Gastrocnemius medialis (tissue), 4 donors: ENCODE measurements at regions not wholly inside any gene's neighbourhood (a gene's known extent, or its start where the extent isn't known, plus 50 kb on each side); places are given as distances from the start of the nearest gene placed in this dataset.

ENCODE experiments used
- ATAC-seq, 2 donors: fragments of 150-250 bp; one replicate each; pipeline ENCODE4 v1.9.1; 2016
- DNase-seq, 2 donors: peaks; one replicate each; pipeline ENCODE4 v3.0.0-alpha.2; 2019
- H3K27ac ChIP-seq, 4 donors: fragments of 200-600 bp; sonication (generic); 1 replicate in 1 of 4; 2 replicates in 3 of 4; pipeline ENCODE4 v1.5.1; 2016 to 2018; ENCODE audit warnings: mild to moderate bottlenecking in 2 of 4, moderate library complexity in 1 of 4
- H3K27me3 ChIP-seq, 3 donors: fragments of 200-600 bp; sonication (generic) in 2 of 3; 1 replicate in 1 of 3; 2 replicates in 2 of 3; pipeline versions ENCODE4 v1.5.1 to v1.6.0; 2016 to 2019; ENCODE audit warnings: mild to moderate bottlenecking in 1 of 3, moderate library complexity in 1 of 3
- H3K36me3 ChIP-seq, 2 donors: fragments of 200-600 bp; sonication (generic) in 1 of 2; one replicate each; pipeline ENCODE4 v1.5.1; 2017 to 2018
- H3K4me1 ChIP-seq, 2 donors: fragments of 200-600 bp; sonication (generic) in 1 of 2; one replicate each; pipeline ENCODE4 v1.5.1; 2016 to 2017; ENCODE audit warnings: mild to moderate bottlenecking in 2 of 2
- H3K4me3 ChIP-seq, 4 donors: fragments of 200-600 bp; sonication (generic) in 3 of 4; 1 replicate in 1 of 4; 2 replicates in 3 of 4; pipeline ENCODE4 v1.5.1; 2016 to 2019; ENCODE audit warnings: mild to moderate bottlenecking in 2 of 4
- H3K9me3 ChIP-seq, 3 donors: fragments of 200-600 bp; sonication (generic) in 2 of 3; 1 replicate in 1 of 3; 2 replicates in 2 of 3; pipeline ENCODE4 v1.5.1; 2016 to 2019
- POLR2A ChIP-seq, 2 donors: fragments of 450-650 bp; IDR thresholded peaks; one replicate each; pipeline ENCODE4 v1.6.1; 2017; ENCODE audit warnings: antibody characterized with exemption in 2 of 2, mild to moderate bottlenecking in 2 of 2, moderate library complexity in 2 of 2
- in situ Hi-C, 4 donors: fragments of 200-750 bp; cut with MboI; loops; one replicate each; pipeline versions ENCODE4 v1.15.0 to v1.8.0; 2017; ENCODE audit warnings: low sequenced_read_pairs in 4 of 4
- intact Hi-C: fragments of 100-400 bp; cut with DNase I; formaldehyde crosslinking; loops from one replicate; pipeline ENCODE4 v1.15.1; 2023; ENCODE audit warnings: low total_unique reads
- TF ChIP-seq, protein P1 (sequence below), 5 experiments: fragments of 450-650 bp in 3 of 5; fragments of 200-600 bp in 2 of 5; sonication (generic) in 2 of 5; IDR thresholded peaks in 4 of 5; conservative IDR thresholded peaks in 1 of 5; 1 replicate in 4 of 5; 2 replicates in 1 of 5; pipeline ENCODE4 v1.5.1; 2016 to 2019; ENCODE audit warnings: antibody characterized with exemption in 5 of 5, mild to moderate bottlenecking in 3 of 5, moderate library complexity in 3 of 5

DNA sequence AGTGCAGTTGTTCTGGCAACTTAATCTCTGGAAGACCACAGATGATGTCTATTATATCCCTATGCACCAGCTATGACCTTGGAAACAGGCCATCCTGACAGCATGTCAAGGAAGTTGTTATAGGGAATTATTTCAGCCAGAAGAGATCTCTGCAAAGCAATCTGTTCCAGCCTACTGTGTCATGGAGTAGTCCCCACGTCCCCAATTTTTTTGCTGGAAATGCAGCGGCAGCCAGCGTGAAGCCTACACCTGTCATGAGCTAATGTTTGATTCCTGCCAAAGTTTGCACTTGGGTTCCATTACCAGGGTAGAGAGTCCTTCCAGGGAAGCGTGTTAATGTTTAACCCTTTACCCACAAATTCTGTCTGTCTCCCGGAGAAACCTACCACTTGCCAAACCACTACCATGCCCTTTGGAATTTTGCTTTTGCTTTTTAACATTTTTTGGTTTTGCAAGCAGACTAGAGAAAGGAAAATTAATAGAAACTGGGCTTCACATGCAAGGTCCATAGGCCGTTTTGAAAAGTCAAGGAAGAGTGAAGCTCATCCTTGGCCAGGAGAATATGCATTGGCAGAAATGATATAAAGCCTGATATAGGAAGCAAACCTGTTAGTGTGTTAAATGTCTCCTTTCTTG is 174.9 kb upstream of the SPRY4 start:
- TF ChIP-seq, protein P1, sequence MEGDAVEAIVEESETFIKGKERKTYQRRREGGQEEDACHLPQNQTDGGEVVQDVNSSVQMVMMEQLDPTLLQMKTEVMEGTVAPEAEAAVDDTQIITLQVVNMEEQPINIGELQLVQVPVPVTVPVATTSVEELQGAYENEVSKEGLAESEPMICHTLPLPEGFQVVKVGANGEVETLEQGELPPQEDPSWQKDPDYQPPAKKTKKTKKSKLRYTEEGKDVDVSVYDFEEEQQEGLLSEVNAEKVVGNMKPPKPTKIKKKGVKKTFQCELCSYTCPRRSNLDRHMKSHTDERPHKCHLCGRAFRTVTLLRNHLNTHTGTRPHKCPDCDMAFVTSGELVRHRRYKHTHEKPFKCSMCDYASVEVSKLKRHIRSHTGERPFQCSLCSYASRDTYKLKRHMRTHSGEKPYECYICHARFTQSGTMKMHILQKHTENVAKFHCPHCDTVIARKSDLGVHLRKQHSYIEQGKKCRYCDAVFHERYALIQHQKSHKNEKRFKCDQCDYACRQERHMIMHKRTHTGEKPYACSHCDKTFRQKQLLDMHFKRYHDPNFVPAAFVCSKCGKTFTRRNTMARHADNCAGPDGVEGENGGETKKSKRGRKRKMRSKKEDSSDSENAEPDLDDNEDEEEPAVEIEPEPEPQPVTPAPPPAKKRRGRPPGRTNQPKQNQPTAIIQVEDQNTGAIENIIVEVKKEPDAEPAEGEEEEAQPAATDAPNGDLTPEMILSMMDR (IDR thresholded peaks at IDR 0.05 in 4 of 5, conservative IDR thresholded peaks at IDR 0.05 in 1 of 5), result no peak
- no peak for TF ChIP-seq POLR2A (IDR thresholded peaks at IDR 0.05)
- Histone ChIP-seq H3K36me3 (no peaks in the 10 kb centered on the region), H3K27me3 (no peaks in the 10 kb centered on the region), H3K27ac (no peak overlapping the region), H3K9me3 (no peaks in the 10 kb centered on the region), H3K4me3 (no peak overlapping the region), H3K4me1 (peaks cover 8 to 12% of the 10 kb centered on the region in 2 donors)
- ATAC-seq (no peak), DNase-seq (no peak)
- in situ Hi-C loops (no loop called here), intact Hi-C loops (no loop called here)

DNA sequence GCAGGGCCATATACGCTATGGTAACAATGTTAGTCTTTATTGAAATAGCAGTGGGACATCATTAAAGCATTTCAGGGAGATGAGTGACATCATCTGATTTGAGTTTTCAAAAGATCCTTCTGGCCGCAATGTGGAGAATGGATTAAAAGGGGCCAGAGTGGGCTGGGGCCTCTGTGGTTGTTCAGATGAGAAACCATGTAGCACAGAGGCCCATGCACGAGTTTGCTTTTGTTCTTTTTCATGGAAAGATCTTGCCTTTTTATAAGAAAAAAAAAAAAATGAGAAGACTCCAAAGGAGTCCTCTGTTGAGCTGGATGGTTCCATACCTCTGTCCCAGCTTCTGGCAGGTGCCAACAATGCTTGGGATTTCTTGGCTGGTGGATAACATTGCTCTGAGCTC is 173.5 kb upstream of the SPRY4 start:
- intact Hi-C loops (no loop called here), in situ Hi-C loops (no loop called here)
- ATAC-seq (no peak), DNase-seq (no peak)
- Histone ChIP-seq H3K27ac (no peak overlapping the region), H3K9me3 (no peaks in the 10 kb centered on the region), H3K4me3 (no peak overlapping the region), H3K27me3 (no peaks in the 10 kb centered on the region), H3K36me3 (no peaks in the 10 kb centered on the region), H3K4me1 (peaks cover 8 to 15% of the 10 kb centered on the region in 2 donors)
- TF ChIP-seq, protein P1 (IDR thresholded peaks at IDR 0.05 in 4 of 5, conservative IDR thresholded peaks at IDR 0.05 in 1 of 5), result no peak
- TF ChIP-seq POLR2A (IDR thresholded peaks at IDR 0.05), result no peak

DNA sequence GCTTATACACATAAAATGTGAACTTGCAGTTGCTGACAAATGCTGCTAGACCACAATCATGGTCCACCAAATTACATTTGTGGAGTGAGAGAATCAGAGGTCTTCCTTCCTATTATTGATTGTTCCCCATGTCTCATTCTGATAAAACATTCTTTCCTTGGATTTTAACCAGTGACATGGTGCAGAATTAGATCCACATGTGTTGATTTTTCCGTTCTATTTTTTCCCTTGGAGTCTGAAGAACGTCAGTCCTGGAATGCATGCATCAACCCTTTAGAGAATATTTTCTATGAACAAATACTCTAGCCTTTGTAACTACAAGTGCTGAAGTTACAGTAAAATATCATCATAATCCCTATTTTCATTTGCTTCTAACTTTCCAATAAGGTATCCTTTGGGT is 170.7 kb upstream of the SPRY4 start:
- TF ChIP-seq POLR2A (IDR thresholded peaks at IDR 0.05), result no peak
- TF ChIP-seq, protein P1 (IDR thresholded peaks at IDR 0.05 in 4 of 5, conservative IDR thresholded peaks at IDR 0.05 in 1 of 5), result no peak
- Histone ChIP-seq H3K27ac (no peak overlapping the region), H3K4me3 (no peak overlapping the region), H3K36me3 (no peaks in the 10 kb centered on the region), H3K9me3 (no peaks in the 10 kb centered on the region), H3K27me3 (no peaks in the 10 kb centered on the region), H3K4me1 (peaks cover 8 to 40% of the 10 kb centered on the region in 2 donors)
- in situ Hi-C loops (no loop called here), intact Hi-C loops (no loop called here)
- ATAC-seq (no peak), DNase-seq (no peak)

DNA sequence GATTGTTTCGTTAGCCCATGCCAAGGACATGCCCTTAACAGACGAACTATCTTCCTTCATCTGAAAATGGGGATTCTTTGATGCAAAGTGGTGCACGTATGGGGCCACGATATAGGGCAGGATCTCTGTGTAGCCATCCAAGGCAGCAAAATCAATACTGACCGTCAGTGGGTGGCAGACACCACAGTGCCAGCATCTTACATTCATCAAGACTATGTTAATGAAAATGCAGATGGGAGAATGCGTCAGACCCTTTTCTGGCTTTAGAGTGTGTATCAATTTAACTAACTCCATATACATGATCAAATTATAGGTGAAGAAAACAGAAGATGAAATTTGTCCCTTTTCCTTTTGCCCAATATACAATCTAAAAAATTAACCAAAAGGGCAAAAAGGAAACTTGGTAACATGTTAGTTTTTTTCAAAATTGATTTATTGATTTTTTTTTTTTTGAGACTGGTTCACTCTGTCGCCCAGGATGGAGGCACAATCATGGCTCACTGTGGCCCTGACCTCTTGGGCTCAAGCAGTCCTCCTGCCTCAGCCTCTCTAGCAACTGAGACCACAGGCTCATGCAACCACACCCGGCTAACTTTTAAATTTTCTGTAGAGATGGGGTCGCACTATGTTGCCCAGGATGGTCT is 169.2 kb upstream of the SPRY4 start:
- Histone ChIP-seq H3K9me3 (no peaks in the 10 kb centered on the region), H3K36me3 (no peaks in the 10 kb centered on the region), H3K27ac (no peak overlapping the region), H3K27me3 (no peaks in the 10 kb centered on the region), H3K4me1 (peaks cover 0 to 28% of the 10 kb centered on the region in 2 donors), H3K4me3 (no peak overlapping the region)
- in situ Hi-C loops (no loop called here), intact Hi-C loops (no loop called here)
- no peak for TF ChIP-seq POLR2A (IDR thresholded peaks at IDR 0.05)
- TF ChIP-seq, protein P1 (IDR thresholded peaks at IDR 0.05 in 4 of 5, conservative IDR thresholded peaks at IDR 0.05 in 1 of 5), result no peak
- ATAC-seq, result no peak
- no peak for DNase-seq
